RWPE2 (cell line): ENCODE measurements at regions not wholly inside any gene's neighbourhood (a gene's known extent, or its start where the extent isn't known, plus 50 kb on each side); places are given as distances from the start of the nearest gene placed in this dataset.

ENCODE experiments used
- ATAC-seq: fragments of 200-7000 bp; cut with Tn5 transposase; 3 replicates; pipeline ENCODE4 v1.9.1; 2021; ENCODE audit warnings: low read depth
- DNase-seq: peaks from one replicate; pipeline ENCODE4 v3.0.0-alpha.2; 2020; ENCODE audit warnings: low spot score
- H3K27ac ChIP-seq: fragments of 450-650 bp; 2 replicates; pipeline ENCODE4 v1.5.1; 2017; ENCODE audit warnings: mild to moderate bottlenecking; ENCODE audit not compliant: poor library complexity, severe bottlenecking
- H3K27me3 ChIP-seq: fragments of 250-450 bp; sonication (Bioruptor Pico); 2 replicates; pipeline ENCODE4 v1.5.1; 2021; ENCODE audit warnings: mild to moderate bottlenecking, moderate library complexity; ENCODE audit not compliant: insufficient read depth, poor library complexity, severe bottlenecking
- H3K36me3 ChIP-seq: fragments of 250-450 bp; sonication (Bioruptor Pico); 2 replicates; pipeline ENCODE4 v1.5.1; 2020; ENCODE audit warnings: low read depth, mild to moderate bottlenecking, moderate library complexity
- H3K4me1 ChIP-seq: fragments of 250-450 bp; sonication (Bioruptor Pico); 2 replicates; pipeline ENCODE4 v1.5.1; 2021; ENCODE audit warnings: mild to moderate bottlenecking, moderate library complexity; ENCODE audit not compliant: insufficient read depth, poor library complexity, severe bottlenecking
- H3K4me3 ChIP-seq: fragments of 250-450 bp; sonication (Bioruptor Pico); 2 replicates; pipeline ENCODE4 v1.5.1; 2021; ENCODE audit warnings: mild to moderate bottlenecking, moderate library complexity; ENCODE audit not compliant: severe bottlenecking
- H3K9me3 ChIP-seq: fragments of 250-450 bp; sonication (Bioruptor Pico); 2 replicates; pipeline ENCODE4 v1.5.1; 2021; ENCODE audit warnings: mild to moderate bottlenecking, moderate library complexity; ENCODE audit not compliant: severe bottlenecking
- TF ChIP-seq, protein P1 (sequence below): fragments of 450-650 bp; IDR thresholded peaks from one replicate; pipeline ENCODE4 v1.5.1; 2017; ENCODE audit warnings: mild to moderate bottlenecking, moderate library complexity; ENCODE audit not compliant: poor library complexity, severe bottlenecking

DNA sequence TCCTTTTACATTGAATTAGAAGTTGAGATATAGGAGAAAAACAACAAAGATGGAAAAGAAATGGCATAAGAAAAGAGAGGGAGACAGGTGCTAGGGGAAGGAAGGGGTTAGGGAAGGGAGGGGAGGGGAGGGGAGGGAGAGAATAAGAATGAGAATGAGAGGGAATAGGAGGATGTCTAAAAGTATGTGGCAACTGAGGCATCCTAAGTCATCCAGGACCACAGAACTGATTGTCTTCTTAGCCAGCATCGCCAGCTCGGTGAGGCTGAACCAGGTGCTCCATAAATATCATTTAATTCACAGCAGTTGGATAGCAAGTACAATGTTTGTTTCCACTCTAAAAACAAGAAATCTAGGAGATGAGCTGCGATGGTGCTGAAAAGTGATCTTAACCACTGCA lies 393.5 kb downstream of the TMEM182 start:
- H3K4me1 ChIP-seq: no peaks in the 10 kb centered on the region
- DNase-seq (no peak), ATAC-seq (no peak)
- TF ChIP-seq, protein P1, sequence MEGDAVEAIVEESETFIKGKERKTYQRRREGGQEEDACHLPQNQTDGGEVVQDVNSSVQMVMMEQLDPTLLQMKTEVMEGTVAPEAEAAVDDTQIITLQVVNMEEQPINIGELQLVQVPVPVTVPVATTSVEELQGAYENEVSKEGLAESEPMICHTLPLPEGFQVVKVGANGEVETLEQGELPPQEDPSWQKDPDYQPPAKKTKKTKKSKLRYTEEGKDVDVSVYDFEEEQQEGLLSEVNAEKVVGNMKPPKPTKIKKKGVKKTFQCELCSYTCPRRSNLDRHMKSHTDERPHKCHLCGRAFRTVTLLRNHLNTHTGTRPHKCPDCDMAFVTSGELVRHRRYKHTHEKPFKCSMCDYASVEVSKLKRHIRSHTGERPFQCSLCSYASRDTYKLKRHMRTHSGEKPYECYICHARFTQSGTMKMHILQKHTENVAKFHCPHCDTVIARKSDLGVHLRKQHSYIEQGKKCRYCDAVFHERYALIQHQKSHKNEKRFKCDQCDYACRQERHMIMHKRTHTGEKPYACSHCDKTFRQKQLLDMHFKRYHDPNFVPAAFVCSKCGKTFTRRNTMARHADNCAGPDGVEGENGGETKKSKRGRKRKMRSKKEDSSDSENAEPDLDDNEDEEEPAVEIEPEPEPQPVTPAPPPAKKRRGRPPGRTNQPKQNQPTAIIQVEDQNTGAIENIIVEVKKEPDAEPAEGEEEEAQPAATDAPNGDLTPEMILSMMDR: no peak
- no peak overlapping the region for H3K4me3 ChIP-seq
- H3K9me3 ChIP-seq: no peaks in the 10 kb centered on the region
- no peak overlapping the region for H3K27ac ChIP-seq
- H3K36me3 ChIP-seq: no peaks in the 10 kb centered on the region
- H3K27me3 ChIP-seq: peaks cover 22% of the 10 kb centered on the region

DNA sequence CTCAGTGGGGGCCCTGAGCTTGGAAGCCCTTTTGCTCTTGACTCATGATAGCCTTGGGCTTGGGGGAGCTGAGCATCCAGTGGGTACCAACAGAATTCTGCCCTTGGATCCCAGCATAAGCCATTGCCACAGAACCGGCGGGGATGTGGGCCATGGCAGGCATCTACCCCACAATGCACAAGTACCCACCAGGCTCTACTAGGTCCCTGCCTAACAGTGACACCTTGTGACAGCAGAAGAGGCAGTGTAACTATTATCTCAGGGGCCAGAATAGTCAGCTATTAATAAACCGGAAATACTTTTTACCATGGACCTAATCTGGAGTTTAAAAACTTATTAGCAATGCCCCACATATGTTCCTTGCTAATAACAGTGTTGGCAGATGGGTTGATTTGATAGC lies 397.2 kb downstream of the TMEM182 start:
- H3K27me3 ChIP-seq: peaks cover 13% of the 10 kb centered on the region
- H3K4me1 ChIP-seq: no peaks in the 10 kb centered on the region
- H3K9me3 ChIP-seq: no peaks in the 10 kb centered on the region
- no peak overlapping the region for H3K27ac ChIP-seq
- H3K4me3 ChIP-seq: no peak overlapping the region
- DNase-seq: no peak
- ATAC-seq: no peak
- TF ChIP-seq, protein P1: no peak
- no peaks in the 10 kb centered on the region for H3K36me3 ChIP-seq

DNA sequence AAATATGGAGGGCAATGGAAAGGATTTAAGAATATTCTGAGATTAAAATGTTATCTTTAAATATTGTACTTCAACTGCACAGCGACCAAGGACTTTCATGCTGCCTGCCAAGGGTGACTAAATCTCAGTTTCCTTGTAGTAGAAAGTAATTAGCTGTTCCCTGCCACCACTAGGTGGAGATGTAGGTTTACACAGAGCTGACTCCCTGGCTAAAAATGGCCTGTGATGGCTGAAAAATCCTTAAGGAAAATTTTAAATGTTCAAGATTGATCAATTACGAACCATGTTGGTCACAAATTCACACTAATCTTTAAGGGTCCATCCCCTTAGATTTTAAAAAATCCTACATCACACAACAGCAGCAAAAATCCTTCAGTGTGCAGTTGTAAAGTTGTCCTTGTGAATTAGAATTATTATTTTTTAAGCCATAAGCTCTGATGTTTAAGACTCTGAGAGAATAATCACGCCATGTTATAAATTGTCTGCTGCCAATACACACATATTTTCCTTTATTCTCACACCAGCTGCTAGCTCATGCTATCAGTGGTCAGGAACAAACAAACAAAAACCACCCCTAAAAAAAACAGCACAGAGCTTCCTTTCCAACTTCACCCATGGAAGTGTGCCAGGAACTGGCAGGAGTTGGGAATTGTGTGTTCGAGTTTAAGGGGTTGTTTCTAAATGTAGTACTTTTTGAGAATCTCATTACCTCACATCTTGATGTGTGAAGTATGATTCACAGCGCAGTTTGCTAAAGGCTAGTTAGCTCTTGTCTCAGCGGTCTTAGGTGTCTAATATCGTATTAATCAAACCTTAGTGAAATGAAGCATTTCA lies 399.8 kb downstream of the TMEM182 start:
- DNase-seq (no peak), ATAC-seq (peak; percentile 62; the same call in 2 of the 3 replicates)
- Histone ChIP-seq H3K27me3 (peaks cover 5% of the 10 kb centered on the region), H3K4me1 (no peaks in the 10 kb centered on the region), H3K27ac (no peak overlapping the region), H3K4me3 (no peak overlapping the region), H3K36me3 (no peaks in the 10 kb centered on the region), H3K9me3 (no peaks in the 10 kb centered on the region)
- TF ChIP-seq, protein P1: peak; percentile 87

DNA sequence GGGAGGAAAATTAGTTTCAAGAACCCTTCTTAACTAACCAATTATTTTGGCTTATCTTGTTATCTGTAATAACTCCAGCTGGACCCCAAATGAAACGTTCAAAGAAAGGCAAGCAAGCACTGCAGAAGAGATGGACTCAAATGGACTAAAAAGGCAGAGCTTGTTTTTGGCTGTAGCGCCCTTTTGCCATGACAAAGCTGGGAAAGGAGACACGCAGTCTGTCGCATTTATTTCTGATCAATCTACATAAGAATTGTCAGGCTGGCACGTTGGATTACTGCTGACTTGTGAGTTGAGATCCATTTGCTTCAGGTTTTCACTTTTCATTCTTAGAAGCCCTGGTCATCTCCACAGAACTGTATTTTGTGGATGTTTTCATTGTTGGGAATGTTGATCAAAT lies 402.9 kb downstream of the TMEM182 start:
- Histone ChIP-seq H3K4me1 (no peaks in the 10 kb centered on the region), H3K27me3 (no peaks in the 10 kb centered on the region), H3K27ac (no peak overlapping the region), H3K9me3 (no peaks in the 10 kb centered on the region), H3K4me3 (no peak overlapping the region), H3K36me3 (no peaks in the 10 kb centered on the region)
- no peak for DNase-seq
- no peak for ATAC-seq
- TF ChIP-seq, protein P1: no peak

DNA sequence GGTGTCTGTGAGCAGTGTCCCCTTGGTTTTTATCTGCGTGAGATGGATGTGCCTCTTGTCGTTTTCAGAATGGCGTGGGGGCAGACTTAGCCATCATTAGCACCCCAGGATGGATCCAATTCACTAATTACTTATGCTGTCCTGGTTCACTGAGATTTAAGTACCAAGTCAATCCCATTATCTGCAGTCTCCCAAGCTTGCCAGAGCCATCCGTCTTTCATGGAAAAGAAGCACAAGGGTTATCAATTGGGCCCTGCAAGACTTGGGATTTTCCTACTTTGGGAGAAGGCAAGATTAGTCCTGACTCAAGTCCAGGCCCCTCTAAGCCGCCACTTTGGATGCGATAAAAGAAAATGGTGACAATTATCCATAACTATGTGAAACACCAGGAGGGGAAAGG lies 404.0 kb downstream of the TMEM182 start:
- Histone ChIP-seq H3K4me3 (no peak overlapping the region), H3K9me3 (no peaks in the 10 kb centered on the region), H3K36me3 (no peaks in the 10 kb centered on the region), H3K4me1 (no peaks in the 10 kb centered on the region), H3K27me3 (no peaks in the 10 kb centered on the region), H3K27ac (no peak overlapping the region)
- TF ChIP-seq, protein P1: no peak
- ATAC-seq: no peak
- no peak for DNase-seq
